ENCODE measurements at regions not wholly inside any gene's neighbourhood (a gene's known extent, or its start where the extent isn't known, plus 50 kb on each side); places are given as distances from the start of the nearest gene placed in this dataset.

GRCh38 chr14:99995700-99996356 lies 69.4 kb upstream of the EVL start:
- TF ChIP-seq CTCF (IDR thresholded peaks at IDR 0.05 in 2 of 3, conservative IDR thresholded peaks at IDR 0.05 in 1 of 3; ENCODE audit: control insufficient read depth in 2 of 3, extremely low read depth in 1 of 3, insufficient read depth in 1 of 3, low read depth in 3 of 3, low read length in 3 of 3) (peak; percentile 91 to 97 (median 91); a peak in 5 of 6 replicates), CEBPB (IDR thresholded peaks at IDR 0.05; ENCODE audit: borderline replicate concordance in 1 of 2, low read depth in 2 of 2, low read length in 2 of 2) (no peak), BACH1 (IDR thresholded peaks at IDR 0.05; ENCODE audit: borderline replicate concordance) (0 out of 2 replicates have a peak, but pooled peaks have one; percentile 24), MAX (IDR thresholded peaks at IDR 0.05; ENCODE audit: low read depth, low read length) (no peak), CEBPZ (IDR thresholded peaks at IDR 0.05; ENCODE audit: low read depth, low read length) (no peak)
- TF ChIP-seq, protein P1, sequence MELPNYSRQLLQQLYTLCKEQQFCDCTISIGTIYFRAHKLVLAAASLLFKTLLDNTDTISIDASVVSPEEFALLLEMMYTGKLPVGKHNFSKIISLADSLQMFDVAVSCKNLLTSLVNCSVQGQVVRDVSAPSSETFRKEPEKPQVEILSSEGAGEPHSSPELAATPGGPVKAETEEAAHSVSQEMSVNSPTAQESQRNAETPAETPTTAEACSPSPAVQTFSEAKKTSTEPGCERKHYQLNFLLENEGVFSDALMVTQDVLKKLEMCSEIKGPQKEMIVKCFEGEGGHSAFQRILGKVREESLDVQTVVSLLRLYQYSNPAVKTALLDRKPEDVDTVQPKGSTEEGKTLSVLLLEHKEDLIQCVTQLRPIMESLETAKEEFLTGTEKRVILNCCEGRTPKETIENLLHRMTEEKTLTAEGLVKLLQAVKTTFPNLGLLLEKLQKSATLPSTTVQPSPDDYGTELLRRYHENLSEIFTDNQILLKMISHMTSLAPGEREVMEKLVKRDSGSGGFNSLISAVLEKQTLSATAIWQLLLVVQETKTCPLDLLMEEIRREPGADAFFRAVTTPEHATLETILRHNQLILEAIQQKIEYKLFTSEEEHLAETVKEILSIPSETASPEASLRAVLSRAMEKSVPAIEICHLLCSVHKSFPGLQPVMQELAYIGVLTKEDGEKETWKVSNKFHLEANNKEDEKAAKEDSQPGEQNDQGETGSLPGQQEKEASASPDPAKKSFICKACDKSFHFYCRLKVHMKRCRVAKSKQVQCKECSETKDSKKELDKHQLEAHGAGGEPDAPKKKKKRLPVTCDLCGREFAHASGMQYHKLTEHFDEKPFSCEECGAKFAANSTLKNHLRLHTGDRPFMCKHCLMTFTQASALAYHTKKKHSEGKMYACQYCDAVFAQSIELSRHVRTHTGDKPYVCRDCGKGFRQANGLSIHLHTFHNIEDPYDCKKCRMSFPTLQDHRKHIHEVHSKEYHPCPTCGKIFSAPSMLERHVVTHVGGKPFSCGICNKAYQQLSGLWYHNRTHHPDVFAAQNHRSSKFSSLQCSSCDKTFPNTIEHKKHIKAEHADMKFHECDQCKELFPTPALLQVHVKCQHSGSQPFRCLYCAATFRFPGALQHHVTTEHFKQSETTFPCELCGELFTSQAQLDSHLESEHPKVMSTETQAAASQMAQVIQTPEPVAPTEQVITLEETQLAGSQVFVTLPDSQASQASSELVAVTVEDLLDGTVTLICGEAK (IDR thresholded peaks at IDR 0.05; ENCODE audit: borderline replicate concordance) = no peak
